AG04449 (cell line): ENCODE measurements at regions not wholly inside any gene's neighbourhood (a gene's known extent, or its start where the extent isn't known, plus 50 kb on each side); places are given as distances from the start of the nearest gene placed in this dataset.

Source experiments
- CTCF ChIA-PET: fragments of 350-600 bp; formaldehyde crosslinking; extraction: SDS; loops from one replicate; lab custom pipeline; 2021; ENCODE audit warnings: antibody characterized with exemption; lab: Yijun Ruan, JAX
- POLR2A ChIA-PET: fragments of 400-600, 350-600 bp; formaldehyde crosslinking; extraction: SDS; loops from one replicate; lab custom pipeline; 2020; ENCODE audit warnings: antibody characterized with exemption, inconsistent platforms; lab: Yijun Ruan, JAX
- DNase-seq: peaks from one replicate; pipeline ENCODE4 v3.0.0-alpha.2; 2010; ENCODE audit warnings: low read depth, low spot score
- H3K4me3 ChIP-seq: 2 replicates; pipeline ENCODE4 v1.5.1; 2011; ENCODE audit warnings: low read depth, mild to moderate bottlenecking, control low read depth, low read length
- TF ChIP-seq, protein P1 (sequence below): IDR thresholded peaks from one replicate; pipeline ENCODE4 v1.5.1; 2011; ENCODE audit warnings: mild to moderate bottlenecking, moderate library complexity, low read length, control low read depth, inconsistent platforms; ENCODE audit not compliant: insufficient read depth; ENCODE audit errors: missing control alignments

DNA sequence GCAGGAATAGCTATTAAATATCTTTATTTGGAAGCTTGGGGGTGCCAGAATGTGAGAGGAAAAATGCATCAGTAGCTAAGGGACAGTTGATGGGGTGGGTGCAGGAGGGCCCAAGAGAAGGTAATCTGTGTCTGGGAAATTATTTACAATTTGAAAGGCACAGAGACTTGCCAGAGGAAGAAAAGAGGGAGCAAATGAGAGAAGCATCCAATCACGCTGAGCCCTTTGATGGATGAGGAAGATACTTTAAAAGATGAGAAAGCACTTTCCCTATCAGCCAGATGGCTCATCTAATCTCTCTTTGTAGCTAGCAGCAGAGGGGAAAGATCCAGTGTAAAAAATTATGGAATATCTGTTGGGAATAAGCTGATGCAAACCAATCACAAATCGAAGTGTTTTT, 57.0 kb upstream of the ABCA1 start:
- no peak overlapping the region for H3K4me3 ChIP-seq
- no peak for DNase-seq

DNA sequence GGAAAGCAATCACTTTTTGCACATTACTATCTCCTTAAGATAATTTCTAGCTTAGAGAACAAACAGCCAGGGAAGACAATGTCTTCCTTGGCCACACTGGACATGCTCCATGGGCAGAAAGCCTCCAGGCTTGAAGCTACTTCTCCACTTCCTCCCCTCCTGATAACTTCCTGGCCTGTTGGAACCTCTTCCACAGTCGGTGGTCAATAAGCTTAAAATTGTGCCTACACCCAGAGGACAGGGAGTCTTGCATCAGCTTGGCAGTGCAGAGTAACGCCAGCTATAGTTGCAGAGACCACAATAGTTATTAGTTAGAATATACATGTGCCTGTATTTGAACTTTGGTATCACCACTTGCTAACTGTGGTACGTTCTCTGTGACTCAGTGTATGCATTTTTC, 58.1 kb upstream of the ABCA1 start:
- ChIA-PET CTCF (interaction anchor here (0.8 to 1.3 kb wide), 2 partner anchors 16 to 125 kb away, joined by 3 read pairs; no protein-coding TSS in a partner anchor), POLR2A (no interaction called here)
- DNase-seq: no peak
- TF ChIP-seq, protein P1, sequence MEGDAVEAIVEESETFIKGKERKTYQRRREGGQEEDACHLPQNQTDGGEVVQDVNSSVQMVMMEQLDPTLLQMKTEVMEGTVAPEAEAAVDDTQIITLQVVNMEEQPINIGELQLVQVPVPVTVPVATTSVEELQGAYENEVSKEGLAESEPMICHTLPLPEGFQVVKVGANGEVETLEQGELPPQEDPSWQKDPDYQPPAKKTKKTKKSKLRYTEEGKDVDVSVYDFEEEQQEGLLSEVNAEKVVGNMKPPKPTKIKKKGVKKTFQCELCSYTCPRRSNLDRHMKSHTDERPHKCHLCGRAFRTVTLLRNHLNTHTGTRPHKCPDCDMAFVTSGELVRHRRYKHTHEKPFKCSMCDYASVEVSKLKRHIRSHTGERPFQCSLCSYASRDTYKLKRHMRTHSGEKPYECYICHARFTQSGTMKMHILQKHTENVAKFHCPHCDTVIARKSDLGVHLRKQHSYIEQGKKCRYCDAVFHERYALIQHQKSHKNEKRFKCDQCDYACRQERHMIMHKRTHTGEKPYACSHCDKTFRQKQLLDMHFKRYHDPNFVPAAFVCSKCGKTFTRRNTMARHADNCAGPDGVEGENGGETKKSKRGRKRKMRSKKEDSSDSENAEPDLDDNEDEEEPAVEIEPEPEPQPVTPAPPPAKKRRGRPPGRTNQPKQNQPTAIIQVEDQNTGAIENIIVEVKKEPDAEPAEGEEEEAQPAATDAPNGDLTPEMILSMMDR: no peak
- H3K4me3 ChIP-seq: no peak overlapping the region

More for the DNA sequence above, 57.0 kb upstream of the ABCA1 start:
- POLR2A ChIA-PET: interaction anchor here (0.8 kb wide), 1 partner anchor 57 kb away, joined by 4 read pairs; the partner anchor contains the start of gene ABCA1
- CTCF ChIA-PET: interaction anchor here (1.0 to 1.3 kb wide), 3 partner anchors 12 to 59 kb away, joined by 3 to 4 read pairs (median 3); no protein-coding TSS in a partner anchor
- TF ChIP-seq, protein P1: no peak

DNA sequence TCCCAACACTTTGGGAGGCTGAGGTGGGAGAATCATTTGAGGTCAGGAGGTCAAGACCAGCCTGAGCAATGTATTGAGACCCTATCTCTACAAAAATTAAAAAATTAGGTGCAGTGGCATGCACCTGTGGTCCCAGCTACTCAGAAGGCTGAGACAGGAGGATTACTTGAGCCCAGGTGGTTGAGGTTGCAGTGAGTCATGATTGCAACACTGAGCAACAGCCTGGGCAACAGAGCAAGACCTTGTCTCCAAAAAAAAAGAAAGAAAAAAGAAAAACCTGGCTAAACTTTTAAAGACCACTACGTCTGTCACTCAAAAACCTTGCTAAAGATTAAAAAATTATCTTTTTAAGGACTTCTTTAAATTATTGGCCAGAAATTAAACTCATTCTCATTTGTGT, 59.8 kb upstream of the ABCA1 start:
- TF ChIP-seq, protein P1: no peak
- no peak overlapping the region for H3K4me3 ChIP-seq
- ChIA-PET CTCF (interaction anchor here (1.7 kb wide), 1 partner anchor 124 kb away, joined by 4 read pairs; no protein-coding TSS in a partner anchor), POLR2A (no interaction called here)
- DNase-seq: no peak

DNA sequence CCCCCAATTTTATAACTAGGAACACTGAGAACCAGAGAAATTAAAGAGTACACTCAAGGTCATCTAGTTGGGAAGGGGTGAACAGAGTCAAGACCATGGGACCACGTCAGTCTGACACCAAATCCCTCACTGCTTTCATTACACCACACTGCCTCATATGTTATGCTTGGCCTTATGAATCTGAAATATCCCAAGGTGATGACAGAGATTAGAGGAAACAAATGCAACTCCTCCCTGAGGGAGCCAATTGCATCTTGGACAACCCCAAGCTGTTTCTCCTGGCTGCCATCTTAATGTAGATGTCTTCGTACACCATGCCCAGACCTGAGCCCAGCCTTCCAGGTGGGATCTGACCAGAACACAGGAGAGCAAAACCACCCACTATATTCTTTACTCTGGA, 60.6 kb upstream of the ABCA1 start:
- ChIA-PET CTCF (interaction anchor here (1.7 kb wide), 1 partner anchor 125 kb away, joined by 4 read pairs; no protein-coding TSS in a partner anchor), POLR2A (no interaction called here)
- no peak overlapping the region for H3K4me3 ChIP-seq
- TF ChIP-seq, protein P1: no peak
- no peak for DNase-seq

DNA sequence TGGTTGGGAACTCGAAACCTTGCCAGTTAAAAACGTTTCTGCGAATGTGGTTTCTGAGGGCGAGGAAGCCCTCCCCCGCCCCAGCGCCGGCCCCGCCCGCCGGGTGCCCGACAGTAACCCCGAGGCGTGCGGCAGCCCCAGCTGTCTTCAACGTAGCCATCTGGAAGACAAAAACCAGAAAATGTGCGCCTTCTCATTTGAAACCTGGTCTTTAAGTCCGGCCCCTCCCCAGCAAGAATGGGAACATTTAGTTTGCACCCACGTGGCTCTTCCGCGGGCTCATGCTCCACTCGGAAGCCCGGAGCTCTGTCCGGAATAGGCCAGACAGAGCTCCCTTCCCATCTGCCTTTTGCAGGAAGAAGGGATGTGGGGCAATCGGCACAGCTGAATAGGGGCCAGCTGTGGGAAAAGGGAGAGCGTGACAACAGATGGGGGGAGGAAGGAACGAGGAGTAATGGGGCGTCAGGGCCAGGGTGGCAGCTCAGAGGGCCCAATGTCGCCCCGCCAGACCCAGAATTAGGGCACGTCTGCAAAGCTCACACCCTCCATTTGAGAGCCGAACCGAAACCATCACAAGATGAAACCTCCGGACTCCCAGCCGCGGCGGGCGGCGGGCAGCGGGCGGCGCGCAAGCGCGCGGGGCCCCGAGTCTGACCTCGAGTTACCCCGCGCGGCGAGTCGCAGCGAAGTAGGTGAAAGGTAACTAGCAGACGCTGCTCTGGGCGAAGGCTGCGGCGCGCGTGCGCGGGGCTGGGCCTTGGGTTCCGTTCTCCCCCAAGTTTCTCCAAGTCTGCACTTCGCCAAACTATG, 63.4 kb upstream of the ABCA1 start:
- POLR2A ChIA-PET: interaction anchor here (0.8 to 1.2 kb wide), 3 partner anchors 23 to 141 kb away, joined by 3 to 8 read pairs (median 5); no protein-coding TSS in a partner anchor
- TF ChIP-seq, protein P1: no peak
- CTCF ChIA-PET: interaction anchor here (1.5 kb wide), 1 partner anchor 128 kb away, joined by 9 read pairs; no protein-coding TSS in a partner anchor
- no peak for DNase-seq
- H3K4me3 ChIP-seq: peak overlapping the region; percentile 71

DNA sequence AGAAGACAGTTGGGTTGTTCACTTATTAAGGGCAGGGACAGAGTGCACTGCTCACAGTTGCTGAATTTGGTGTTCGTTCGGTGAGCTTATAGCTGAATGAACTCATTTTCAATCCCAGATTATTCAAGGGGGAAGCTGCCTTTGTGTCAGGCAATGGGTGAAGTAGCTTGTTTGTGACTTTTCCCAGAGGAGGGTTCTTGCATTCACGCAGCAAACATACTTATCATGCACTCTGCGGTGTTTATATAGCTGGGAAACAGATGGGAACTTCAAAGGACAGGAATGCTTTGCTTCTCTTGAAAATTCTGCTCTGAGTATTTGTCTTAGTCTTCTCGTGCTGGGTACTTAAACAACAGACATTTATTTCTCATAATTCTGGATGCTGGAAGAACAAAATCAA, 64.7 kb upstream of the ABCA1 start:
- TF ChIP-seq, protein P1: no peak
- DNase-seq: no peak
- no peak overlapping the region for H3K4me3 ChIP-seq
- ChIA-PET POLR2A (interaction anchor here (0.7 to 1.0 kb wide), 2 partner anchors 9 to 116 kb away, joined by 3 read pairs; no protein-coding TSS in a partner anchor), CTCF (interaction anchor here (1.1 kb wide), 1 partner anchor 164 kb away, joined by 4 read pairs; no protein-coding TSS in a partner anchor)
